K562 (cell line): ENCODE measurements at regions not wholly inside any gene's neighbourhood (a gene's known extent, or its start where the extent isn't known, plus 50 kb on each side); places are given as distances from the start of the nearest gene placed in this dataset.

Source experiments
- HDAC2 ChIP-seq: fragments of 450-650 bp; IDR thresholded peaks from 2 replicates; pipeline ENCODE4 v1.6.1; 2016; ENCODE audit warnings: mild to moderate bottlenecking
- HDGF ChIP-seq: fragments of 450-650 bp; IDR thresholded peaks from 2 replicates; pipeline ENCODE4 v1.6.1; 2016
- KAT7 ChIP-seq: sonication (generic); formaldehyde crosslinking; IDR thresholded peaks from 2 replicates; pipeline ENCODE4 v1.8.0; 2022; ENCODE audit warnings: missing genetic modification reagents, mild to moderate bottlenecking, borderline replicate concordance
- TF ChIP-seq, protein P1 (sequence below): sonication (generic); formaldehyde crosslinking; IDR thresholded peaks from 2 replicates; pipeline ENCODE4 v1.9.0; 2022; ENCODE audit warnings: mild to moderate bottlenecking, missing genetic modification reagents

DNA sequence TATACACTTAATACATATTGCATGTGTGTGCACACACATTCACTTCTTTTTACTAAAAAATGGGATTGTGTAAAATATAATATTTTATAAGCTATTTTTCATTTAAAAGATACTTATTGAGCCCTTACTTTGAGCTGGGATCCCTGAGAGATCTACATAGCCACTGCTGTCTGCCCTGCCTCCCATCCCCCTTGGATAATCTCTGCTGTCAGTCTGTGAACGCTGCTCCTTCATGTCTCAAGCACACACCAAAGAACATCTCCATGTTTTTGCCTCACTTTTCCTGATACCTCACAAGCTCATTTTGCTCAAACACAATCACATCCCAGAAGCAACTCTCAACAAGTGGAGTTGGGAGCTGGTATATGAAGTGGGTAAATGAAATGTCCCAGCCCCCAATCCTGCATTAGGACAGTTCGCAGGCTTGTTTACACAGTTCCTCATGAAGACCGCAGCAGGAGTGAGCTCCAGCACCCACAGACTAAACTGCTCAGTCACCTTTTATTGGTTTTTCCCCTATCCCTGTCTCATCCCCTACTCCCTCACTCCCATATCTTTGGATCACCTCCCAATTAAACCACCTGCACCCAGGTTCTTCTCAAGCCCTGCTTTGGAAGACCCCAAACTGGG, 108.3 kb upstream of the FRY start:
- no peak for TF ChIP-seq KAT7 (CRISPR knock-in tag)
- TF ChIP-seq HDGF, result no peak
- TF ChIP-seq, protein P1, sequence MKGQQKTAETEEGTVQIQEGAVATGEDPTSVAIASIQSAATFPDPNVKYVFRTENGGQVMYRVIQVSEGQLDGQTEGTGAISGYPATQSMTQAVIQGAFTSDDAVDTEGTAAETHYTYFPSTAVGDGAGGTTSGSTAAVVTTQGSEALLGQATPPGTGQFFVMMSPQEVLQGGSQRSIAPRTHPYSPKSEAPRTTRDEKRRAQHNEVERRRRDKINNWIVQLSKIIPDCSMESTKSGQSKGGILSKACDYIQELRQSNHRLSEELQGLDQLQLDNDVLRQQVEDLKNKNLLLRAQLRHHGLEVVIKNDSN, result no peak
- no peak for TF ChIP-seq HDAC2
